HCEC 1CT (cell line): ENCODE measurements at regions not wholly inside any gene's neighbourhood (a gene's known extent, or its start where the extent isn't known, plus 50 kb on each side); places are given as distances from the start of the nearest gene placed in this dataset.
"Not testable (repeated sequence)": the region's sequence is repeated elsewhere in the genome, so short reads cannot be mapped to it uniquely, and the experiment has no call there.

Source experiments
- DNase-seq: peaks from one replicate; pipeline ENCODE4 v3.0.0-alpha.2; 2017

DNA sequence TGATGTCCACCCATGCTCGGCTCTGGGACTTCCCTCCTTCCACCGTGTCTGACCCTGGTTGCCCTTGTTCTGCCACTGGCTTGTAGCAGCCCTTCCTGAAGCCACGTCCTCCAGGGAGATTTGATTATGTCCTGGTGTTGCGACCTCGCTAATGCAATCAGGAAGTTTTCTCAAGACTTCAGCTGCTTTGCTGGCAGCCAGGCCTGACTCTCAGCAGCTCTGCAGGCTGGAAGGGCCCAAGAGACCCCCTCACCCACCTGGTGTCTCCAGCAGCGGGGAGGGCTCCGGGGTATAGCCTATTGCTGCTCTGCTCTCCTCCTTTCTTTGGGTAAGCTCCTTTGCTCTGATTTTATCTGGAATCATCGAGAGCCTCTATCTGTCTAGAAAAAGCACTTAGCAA is 2882.8 kb downstream of the RPIA start:
- DNase-seq = not testable (repeated sequence)

DNA sequence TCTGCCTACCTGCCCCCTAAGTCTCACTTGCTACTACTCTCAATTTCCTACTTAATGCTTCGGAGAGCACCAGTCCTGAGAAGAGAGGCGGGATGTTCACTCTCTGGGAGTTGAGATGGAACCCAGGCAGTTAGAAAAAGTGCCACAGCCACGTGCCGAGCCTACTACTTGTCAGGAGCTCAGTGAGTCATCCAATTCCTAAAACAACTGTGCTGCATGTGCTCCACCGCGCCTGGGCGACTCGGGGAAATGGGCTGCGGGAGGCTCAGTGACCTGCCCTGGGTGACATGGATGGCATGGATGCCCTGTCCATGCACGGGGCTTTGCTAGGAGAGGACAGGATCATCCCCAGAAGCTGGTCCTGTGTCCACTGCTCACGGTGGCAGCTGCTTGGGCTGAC is 2884.2 kb downstream of the RPIA start:
- not testable (repeated sequence) for DNase-seq

DNA sequence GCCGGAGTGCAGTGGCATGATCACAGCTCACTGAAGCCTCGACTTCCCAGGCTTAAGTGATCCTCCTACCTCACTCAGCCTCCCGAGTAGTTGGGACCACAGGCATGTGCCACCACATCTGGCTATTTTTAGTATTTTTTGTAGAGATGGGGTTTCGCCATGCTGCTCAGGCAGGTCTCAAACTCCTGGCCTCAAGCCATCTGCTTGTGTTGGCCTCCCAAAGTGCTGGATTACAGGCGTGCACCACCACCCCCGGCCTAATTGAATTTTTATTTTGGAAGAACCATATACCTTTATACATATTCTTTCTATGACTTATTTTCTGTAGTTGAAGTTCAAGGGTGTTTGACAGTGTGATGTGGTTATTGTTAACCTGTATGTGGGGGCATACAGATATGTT is 2885.9 kb downstream of the RPIA start:
- not testable (repeated sequence) for DNase-seq

DNA sequence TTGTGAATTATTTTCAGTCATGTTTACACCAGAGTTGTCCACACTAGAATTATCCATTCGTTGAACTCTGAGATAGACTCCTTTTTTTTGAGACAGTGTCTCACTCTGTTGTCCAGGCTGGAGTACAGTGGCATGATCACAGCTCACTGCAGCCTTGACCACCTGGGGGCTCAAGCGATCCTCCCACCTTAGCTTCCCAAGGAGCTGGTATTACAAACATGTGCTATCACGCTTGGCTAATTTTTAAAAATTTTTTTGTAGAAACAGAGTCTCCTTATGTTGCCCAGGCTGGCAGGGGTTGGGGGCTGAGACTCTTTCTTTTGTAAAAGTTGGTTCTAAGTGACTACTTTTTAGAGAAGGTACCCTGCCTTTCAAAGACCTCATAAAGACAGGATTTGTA is 2887.2 kb downstream of the RPIA start:
- not testable (repeated sequence) for DNase-seq

DNA sequence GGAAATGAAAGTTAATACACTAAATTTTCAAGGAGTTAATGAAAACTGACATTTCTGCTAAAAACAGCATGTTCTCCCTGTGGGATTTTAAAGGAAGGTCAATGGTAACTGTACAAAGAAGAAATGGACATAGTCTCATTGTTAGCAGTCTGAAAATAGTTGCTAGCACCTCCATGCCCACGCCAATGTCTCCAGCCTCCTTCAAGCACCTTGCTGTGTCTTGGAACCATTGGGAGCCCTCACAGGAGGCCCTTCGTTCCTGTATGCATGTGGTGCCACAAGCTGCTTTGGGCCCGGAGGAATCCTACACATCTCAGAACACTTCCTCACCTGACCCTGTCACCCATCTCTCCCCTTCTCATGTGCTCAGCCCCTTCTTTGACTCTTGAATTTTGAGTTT is 2888.1 kb downstream of the RPIA start:
- not testable (repeated sequence) for DNase-seq

DNA sequence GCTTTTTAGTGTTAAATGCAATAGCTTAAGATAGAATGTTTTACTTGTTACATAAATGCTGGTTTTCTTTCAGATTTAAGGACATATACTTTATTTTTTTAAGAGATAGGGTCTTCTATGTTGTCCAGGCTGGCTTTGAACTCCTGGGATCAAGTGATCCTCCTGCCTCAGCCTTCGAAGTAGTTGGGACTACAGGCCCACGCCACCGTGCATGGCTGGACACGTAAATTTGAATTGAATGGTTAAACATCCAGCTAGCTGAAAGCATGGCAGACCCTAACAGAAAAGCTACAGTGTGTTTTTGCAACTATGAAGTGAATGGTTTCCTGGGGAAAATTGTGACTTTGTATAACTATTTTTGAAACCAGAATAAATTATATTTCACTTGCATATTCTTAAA is 2888.6 kb downstream of the RPIA start:
- DNase-seq = not testable (repeated sequence)

DNA sequence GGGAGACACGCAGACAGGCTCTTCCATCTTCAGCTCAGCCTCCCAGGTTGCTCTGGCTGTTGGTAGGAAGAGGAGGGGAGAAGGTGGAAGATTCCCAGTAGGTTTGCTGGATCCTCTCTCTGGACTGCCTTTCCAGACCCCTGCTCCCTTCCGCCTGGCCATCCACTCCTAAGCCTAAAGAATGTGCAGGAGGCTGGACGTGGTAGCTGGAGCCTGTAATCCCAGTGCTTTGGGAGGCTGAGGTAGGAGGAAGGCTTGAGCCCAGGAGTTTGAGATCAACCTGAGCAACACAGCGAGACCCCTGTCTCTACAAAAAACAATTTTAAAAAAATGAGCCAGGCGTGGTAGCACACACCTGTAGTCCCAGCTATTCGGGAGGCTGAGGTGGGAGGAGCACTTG is 2895.6 kb downstream of the RPIA start:
- not testable (repeated sequence) for DNase-seq

DNA sequence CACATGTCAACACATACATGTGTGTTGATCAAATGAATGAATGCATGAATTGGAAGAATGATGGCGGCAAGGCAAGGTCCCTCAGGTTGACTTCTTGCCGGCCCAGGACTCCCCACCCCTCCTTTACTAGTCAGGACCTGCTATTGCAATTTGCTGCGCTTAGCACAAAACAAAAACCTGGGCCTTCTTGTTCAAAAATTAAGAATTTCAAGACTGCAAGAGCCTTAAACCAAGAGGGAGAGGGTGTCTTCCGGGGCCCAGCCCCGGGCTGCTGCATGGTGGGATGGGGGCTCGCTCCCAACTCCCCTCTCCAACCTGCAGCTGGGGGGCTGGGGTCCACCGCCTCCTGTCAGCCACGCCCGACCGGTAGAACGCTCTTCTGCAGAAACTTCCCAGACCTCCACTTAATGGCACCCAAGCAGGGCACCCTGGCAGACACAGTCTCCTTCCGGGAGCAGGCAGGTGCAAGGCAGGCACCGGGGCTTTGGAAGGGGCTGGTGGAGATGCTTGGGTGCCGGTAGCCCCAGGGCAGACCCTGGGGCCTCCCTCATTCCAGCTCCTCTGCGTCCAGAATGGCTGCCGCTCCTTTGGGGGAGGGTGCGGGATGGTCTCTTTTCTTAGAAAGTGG is 2896.5 kb downstream of the RPIA start:
- DNase-seq = not testable (repeated sequence)

DNA sequence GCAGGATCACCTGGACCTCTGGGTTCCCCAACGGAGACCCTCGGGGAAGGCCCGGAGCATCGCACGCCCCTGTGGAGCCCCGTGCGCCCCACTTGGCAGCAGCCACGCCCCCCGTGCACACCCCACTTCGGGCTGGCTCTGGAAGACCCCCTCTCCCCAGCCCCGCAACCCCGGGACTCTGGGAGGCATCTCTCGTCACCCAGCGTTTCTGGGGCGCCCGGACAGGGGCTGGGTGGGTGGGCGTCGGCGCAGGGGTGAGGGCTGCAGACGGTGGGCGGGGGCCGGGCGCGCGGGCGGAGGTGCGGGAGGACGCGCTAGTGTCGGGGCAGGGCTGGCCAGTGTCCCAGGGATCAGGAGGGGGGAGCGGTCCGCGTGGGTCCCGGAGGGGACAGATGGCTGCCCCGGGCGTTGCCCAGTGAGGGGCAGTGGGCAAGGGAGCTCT is 2897.3 kb downstream of the RPIA start:
- not testable (repeated sequence) for DNase-seq

DNA sequence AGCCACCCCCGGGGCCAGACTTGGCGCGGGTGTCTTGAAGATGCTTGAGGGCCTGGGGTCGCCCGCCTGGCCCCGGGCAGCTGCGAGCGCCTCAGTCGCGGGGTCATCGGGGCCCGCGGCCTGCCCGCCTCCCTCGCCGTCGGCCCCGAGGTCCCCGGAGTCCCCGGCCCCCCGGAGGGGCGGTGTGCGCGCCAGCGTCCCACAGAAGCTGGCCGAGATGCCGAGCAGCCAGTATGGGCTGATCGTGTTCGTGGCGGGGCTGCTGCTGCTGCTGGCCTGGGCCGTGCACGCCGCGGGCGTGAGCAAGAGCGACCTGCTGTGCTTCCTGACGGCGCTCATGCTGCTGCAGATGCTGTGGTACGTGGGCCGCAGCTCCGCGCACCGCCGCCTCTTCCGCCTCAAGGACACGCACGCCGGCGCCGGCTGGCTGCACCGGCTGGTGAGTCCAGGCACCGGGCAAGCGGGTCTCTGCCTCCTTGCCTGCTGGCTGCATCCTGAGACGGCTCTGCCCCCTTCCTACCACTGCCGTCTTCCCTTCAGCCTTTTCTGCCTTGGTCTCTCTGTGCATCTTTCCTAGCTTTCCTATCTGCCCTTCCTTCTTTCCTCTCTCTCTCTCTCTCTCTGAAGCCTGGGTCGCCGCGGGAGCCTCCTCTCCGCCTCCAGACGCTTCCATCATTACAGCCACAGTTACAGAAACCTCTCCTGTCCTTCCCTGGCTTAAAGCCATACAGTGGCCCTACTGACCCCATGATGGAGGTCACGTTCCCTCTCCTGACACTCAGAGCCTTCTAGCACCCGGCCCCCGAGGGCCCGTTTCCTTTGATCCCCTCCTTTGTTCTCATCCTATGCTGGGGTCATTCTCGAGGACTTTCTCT is 2898.2 kb downstream of the RPIA start:
- not testable (repeated sequence) for DNase-seq

DNA sequence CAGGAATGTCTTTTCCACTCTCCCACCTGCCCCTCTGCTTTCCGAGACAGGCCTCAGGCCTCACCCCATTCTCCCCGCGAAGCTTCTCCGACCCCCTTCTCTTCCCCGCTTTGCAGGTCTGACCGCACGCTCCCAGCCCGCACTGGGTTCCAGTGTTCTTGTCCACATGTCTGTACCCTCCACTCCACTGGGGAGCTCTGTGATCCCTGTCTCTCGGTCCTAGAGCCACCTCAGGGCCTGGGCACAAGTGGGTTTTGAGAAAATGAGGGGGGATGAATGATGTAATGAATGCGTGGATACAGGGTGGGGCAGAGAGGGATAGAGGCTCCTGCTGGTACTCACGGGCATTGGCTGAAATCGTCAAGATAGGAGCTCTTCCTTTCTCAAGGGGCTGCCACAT is 2898.9 kb downstream of the RPIA start:
- not testable (repeated sequence) for DNase-seq

DNA sequence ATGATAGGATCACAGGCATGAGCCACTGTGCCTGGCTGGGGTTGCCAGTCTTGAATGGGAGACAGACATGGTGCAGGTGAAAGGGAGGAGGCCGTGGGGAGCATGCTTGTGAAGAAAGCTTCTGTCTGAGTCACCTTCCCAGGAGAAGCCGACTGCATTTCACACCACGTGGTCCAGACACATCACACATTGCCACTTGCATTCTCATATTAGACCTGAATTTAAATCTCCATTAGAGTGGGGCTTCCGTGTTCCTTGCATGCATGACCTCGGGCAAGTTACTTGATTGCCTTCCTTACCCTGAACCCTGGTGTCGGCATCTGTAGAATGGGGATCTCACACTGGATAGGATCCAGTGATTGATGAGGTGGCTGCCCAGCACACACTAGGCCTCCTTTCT is 2899.6 kb downstream of the RPIA start:
- not testable (repeated sequence) for DNase-seq

DNA sequence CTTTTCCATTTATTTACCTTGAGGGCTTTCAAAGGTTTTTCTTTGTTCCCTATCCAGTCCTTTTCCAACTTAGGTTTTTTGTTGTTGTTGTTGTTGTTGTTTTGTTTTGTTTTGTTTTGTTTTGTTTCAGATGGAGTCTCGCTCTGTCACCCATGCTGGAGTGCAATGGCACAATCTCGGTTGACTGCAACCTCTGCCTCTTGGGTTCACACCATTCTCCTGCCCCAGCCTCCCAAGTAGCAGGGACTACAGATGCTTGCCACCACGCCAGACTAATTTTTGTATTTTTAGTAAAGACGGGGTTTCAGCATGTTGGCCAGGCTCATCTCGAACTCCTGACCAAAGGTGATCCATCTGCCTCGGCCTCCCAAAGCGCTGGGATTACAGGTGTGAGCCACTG is 2906.0 kb downstream of the RPIA start:
- DNase-seq = not testable (repeated sequence)

DNA sequence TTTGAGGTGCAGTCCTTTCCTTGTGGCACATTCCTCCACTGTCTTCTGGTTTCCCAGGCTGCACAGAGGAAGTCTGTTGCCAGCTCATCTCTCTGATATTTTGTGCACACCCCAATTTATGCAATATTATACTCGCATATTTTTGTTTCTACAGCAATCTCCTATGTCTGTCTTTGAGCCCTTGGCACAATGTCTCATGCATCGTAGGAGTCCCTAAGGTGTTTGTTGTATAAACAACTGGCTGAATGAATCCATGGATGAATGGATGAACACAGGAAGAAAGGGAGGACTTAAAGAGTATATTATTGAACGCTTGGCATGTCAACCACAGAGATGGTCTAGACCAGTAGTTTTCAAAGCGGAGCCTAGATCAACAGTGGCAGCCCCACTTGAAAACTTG is 2907.0 kb downstream of the RPIA start:
- peak; percentile 92 for DNase-seq

DNA sequence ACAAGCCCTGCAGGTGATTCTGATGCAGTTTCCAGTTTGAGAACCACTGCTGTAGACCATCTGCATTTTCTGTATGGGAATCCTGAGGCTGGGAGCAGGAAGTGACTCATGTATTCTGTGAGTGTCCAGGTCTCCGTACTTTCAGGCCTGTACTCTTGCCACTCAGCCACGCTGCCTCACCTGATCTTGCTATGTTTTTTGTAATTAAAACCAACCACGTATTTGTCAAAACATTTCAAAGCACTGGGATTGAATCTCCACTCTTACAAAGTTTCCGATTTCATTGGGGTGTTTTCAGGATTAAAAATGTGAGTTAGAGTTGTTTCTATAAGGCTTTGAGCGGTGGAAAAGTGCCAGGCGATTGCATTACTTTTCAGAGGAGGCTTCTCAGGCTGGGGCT is 2907.5 kb downstream of the RPIA start:
- peak; percentile 61 for DNase-seq

DNA sequence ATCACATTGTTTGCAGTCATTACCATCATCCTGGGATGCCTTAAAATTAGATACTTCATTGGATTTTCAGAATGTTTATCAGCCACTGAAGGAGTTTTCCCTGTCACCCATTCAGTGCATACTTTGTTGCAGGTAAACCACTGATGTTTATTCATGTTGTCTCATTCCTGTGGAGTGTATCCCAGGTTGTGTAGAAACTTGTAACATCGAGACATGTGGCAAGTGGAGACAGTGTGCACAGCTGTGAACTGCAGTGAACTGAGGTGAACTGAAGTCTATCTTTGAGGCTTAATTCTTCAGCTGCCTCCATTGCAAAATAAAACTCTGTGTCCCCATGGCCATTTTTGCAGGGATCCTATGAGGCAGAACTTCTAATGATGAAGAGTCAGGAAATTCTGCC is 2911.4 kb downstream of the RPIA start:
- DNase-seq = not testable (repeated sequence)

DNA sequence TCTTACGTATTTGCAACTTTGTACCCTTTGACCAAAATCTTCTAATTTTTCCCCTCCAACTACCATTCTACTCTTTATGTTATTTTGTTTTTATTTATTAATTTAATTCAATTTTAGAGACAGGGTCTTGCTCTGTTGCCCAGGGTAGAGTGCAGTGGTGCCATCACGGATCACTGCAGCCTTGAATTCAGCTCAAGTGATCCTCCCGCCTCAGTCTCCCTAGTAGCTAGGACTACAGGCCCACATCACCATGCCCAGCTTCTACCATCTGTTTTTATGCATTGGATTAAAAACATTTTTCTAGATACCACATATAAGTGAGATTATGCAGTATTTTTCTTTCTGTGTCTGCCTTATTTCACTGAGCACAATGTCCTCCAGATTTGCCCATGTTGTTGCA is 2912.5 kb downstream of the RPIA start:
- not testable (repeated sequence) for DNase-seq

DNA sequence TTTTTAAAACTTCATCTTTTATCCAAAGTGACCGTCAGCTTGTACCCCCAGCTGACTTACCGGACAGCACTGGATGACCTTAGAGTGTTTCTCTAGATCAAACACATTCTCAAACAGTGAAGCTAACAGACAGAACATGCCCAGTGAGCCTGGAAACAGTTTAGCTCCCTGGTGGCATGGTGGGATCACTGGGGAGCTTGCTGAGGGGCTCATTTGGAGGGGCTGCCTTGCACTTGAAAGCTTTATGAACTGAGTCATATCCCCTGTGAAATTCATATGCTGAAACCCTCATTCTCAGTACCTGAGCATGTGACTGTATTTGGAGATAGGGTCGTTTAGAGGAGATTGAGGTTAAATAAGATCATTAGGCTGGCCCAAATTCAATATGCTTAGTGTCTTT is 2913.2 kb downstream of the RPIA start:
- DNase-seq = not testable (repeated sequence)

DNA sequence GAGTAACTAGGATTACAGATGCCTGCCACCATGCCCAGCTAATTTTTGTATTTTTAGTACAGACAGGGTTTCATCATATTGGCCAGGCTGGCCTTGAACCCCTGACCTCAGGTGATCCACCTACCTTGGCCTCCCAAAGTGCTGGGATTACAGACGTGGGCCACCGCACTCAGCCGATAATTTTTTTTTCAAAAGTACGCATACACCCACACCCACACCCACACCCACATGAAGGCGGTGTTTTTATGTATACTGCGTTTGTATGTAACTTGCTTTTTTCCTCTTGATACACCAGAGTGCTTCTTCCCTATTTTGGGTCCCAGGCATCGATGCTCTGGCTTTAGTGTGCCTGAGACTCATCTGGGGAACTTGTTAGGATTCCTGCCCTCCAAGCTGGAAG is 2932.3 kb downstream of the RPIA start:
- DNase-seq = not testable (repeated sequence)

DNA sequence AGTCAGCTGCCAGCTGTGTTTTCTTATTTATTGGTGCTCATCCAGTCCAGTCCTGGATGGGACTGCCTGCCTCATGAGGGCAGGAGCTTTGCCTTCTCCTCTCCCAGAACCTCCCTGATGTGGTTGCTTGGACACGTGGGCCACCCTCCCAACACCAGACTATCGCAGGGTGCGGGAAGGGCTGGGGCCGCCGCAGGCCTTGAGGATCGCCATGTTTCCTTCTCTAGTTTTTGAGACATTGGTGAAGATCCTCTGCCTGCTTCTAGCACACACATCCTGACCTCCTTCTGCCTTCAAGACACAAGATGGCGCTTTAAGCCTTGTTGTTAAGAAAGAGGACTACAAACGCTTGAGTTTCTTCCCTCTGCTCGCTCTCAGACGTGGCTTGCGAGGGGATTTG is 2937.0 kb downstream of the RPIA start:
- DNase-seq = not testable (repeated sequence)

DNA sequence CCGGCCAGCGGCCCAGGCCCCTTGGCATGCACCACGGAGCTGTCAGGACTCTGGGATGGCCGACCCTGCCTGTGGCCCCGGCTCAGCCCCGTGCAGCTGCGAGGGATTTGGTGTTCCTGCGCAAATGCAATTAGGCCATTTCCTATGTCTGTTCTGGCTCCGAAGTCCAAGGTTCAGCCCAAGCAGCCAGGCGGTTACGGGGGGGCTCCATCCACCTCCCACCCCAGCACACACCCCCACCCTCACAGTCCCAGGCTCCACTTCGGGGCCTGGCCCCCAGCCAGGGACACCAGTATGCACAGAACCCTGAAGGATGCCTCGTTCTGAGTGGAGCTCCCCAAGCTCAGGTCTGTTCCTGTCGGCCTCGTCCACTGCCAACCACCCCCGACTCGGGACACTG is 2965.7 kb downstream of the RPIA start:
- DNase-seq = peak; percentile 21

DNA sequence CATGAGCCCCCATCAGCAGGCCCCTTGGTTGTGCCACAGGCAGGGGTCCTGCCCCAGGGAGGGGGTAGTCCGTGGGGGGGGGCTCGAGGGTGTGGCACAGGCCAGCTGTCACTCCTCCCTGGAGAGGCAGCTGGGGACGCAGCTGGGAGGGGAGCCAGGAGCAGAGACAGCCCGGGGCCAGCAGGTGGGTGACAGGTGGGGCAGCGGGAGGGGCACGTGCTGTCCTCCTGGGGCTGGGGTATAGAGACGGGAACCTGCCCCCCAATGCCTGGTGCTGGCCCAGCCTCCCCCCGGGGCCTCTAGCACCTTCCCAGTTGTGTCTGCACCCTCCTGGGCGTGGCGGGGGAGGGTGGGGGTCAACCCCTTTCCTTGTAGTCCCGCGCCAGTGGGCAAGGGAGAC is 2966.9 kb downstream of the RPIA start:
- DNase-seq = not testable (repeated sequence)

DNA sequence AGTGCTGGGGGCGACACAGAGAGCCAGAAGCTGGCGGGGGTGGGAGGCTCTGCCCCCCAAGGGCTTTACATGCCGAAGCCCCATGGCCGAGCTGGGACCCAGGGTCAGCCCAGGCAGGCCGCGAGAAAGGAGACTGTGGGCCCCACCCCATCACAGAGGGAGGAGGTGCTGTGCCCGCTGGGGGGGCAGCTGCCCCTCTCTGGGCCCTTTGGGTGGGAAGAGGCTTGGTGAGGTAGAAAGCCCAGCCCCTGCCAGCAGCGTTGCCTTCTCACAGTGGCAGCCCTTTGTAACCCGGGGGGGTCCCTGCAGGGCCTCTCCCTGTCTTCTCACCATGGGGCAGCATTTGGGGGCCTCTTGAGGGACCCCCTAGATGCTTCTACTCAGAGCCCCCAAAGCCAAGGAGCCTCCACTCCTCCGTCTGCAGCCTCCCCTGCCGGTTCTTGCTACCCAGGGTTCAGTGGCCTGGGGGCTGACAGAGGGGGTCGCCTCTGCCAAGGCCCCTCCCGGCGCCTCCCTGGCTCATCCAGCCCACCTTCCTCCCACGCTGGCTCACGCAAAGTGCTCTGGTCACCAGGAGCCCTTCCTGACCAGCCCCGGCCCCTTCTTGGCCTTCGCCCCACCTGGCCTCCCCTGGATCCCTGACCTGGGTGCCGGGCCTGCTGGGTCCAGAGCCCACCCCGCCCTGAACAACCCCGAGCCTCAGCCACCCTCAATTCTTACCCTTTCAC is 2967.9 kb downstream of the RPIA start:
- DNase-seq = not testable (repeated sequence)

DNA sequence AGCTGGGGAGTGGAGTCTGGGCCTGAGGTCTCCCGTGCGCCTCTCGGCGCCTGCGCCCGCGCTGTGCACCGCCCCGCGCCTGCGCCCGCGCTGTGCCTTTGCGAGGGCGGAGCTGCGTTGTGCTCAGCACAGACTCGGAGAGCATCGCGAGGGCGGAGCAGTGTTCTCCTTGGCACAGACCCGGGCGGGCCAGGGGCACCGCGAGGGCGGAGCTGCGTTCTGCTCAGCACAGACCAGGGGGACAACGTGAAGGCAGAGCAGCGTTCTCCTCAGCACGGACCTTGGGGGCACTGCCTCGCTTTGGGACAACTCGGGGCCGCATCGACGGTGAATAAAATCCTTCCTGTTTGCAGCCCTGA is 2968.4 kb downstream of the RPIA start:
- DNase-seq = peak; percentile 17
